ENCODE measurements at regions not wholly inside any gene's neighbourhood (a gene's known extent, or its start where the extent isn't known, plus 50 kb on each side); places are given as distances from the start of the nearest gene placed in this dataset.

GRCh38 chr1:90568436-90568835 is 148.7 kb downstream of the BARHL2 start:
- Histone ChIP-seq H3K4me2 (ENCODE audit: insufficient read depth, low read length) (no peak overlapping the region), H3K4me1 (ENCODE audit: control insufficient read depth, extremely low read depth, insufficient read depth, low read length) (no peaks in the 10 kb centered on the region), H3K9me3 (replicated peaks; ENCODE audit: control insufficient read depth, insufficient read depth, low read length) (no peaks in the 10 kb centered on the region), H3K27me3 (ENCODE audit: control insufficient read depth in 2 of 2, insufficient read depth in 2 of 2, low read length in 2 of 2) (no peaks in the 10 kb centered on the region), H3K9me1 (replicated peaks; ENCODE audit: control insufficient read depth, extremely low read depth, insufficient read depth, low read length) (no peaks in the 10 kb centered on the region), H3K27ac (ENCODE audit: insufficient read depth, low read depth, low read length) (no peak overlapping the region), H3K9ac (replicated peaks; ENCODE audit: extremely low read depth, insufficient read depth, low read length) (no peak overlapping the region), H4K20me1 (replicated peaks; ENCODE audit: control insufficient read depth, extremely low read depth, insufficient read depth, low read length) (no peaks in the 10 kb centered on the region), H2AFZ (ENCODE audit: low read depth, low read length) (no peak overlapping the region), H3K79me2 (ENCODE audit: control insufficient read depth, insufficient read depth, low read length) (no peaks in the 10 kb centered on the region), H3K4me3 (replicated peaks in 1 of 3; ENCODE audit: insufficient read depth in 1 of 3, low read depth in 1 of 3, low read length in 3 of 3) (no peak overlapping the region), H3K36me3 (ENCODE audit: control insufficient read depth in 2 of 2, extremely low read depth in 1 of 2, insufficient read depth in 2 of 2, low read length in 2 of 2) (no peaks in the 10 kb centered on the region)
- POLR2A ChIA-PET, result no interaction called here
- no peak for TF ChIP-seq POLR2AphosphoS5 (IDR thresholded peaks at IDR 0.05; ENCODE audit: insufficient read depth, low read depth, low read length)
- no peak for TF ChIP-seq JUN (IDR thresholded peaks at IDR 0.05; ENCODE audit: borderline replicate concordance, insufficient read depth, insufficient read length, low read depth)
- intact Hi-C loops (cut with micrococcal nuclease) (no loop called here), dilution Hi-C loops (cut with MboI; ENCODE audit: extremely low pct_ligation_motif_present, low sequenced_read_pairs) (no loop called here)
- DNase-seq (ENCODE audit: low read depth, low spot score), result no peak
- no TSS peak for BruUV-seq (replicated peaks)
- no peak for FAIRE-seq
- CTCF ChIA-PET, result interaction anchor here (1.9 to 2.6 kb wide), 3 partner anchors 8 to 11 kb away, joined by 6 to 24 read pairs (median 22); no protein-coding TSS in a partner anchor

- Histone ChIP-seq H3K79me2 (ENCODE audit: control insufficient read depth, insufficient read depth, low read length) (no peaks in the 10 kb centered on the region), H3K27ac (ENCODE audit: insufficient read depth, low read depth, low read length) (no peak overlapping the region), H3K4me2 (ENCODE audit: insufficient read depth, low read length) (no peak overlapping the region), H3K4me3 (replicated peaks in 1 of 3; ENCODE audit: insufficient read depth in 1 of 3, low read depth in 1 of 3, low read length in 3 of 3) (no peak overlapping the region), H3K27me3 (ENCODE audit: control insufficient read depth in 2 of 2, insufficient read depth in 2 of 2, low read length in 2 of 2) (no peaks in the 10 kb centered on the region), H2AFZ (ENCODE audit: low read depth, low read length) (no peak overlapping the region), H3K9me3 (replicated peaks; ENCODE audit: control insufficient read depth, insufficient read depth, low read length) (no peaks in the 10 kb centered on the region), H3K9me1 (replicated peaks; ENCODE audit: control insufficient read depth, extremely low read depth, insufficient read depth, low read length) (no peaks in the 10 kb centered on the region), H3K9ac (replicated peaks; ENCODE audit: extremely low read depth, insufficient read depth, low read length) (no peak overlapping the region), H4K20me1 (replicated peaks; ENCODE audit: control insufficient read depth, extremely low read depth, insufficient read depth, low read length) (no peaks in the 10 kb centered on the region), H3K36me3 (ENCODE audit: control insufficient read depth in 2 of 2, extremely low read depth in 1 of 2, insufficient read depth in 2 of 2, low read length in 2 of 2) (no peaks in the 10 kb centered on the region), H3K4me1 (ENCODE audit: control insufficient read depth, extremely low read depth, insufficient read depth, low read length) (no peaks in the 10 kb centered on the region)
- TF ChIP-seq MAX (IDR thresholded peaks at IDR 0.05; ENCODE audit: insufficient read depth, insufficient read length) (no peak), CTCF (IDR thresholded peaks at IDR 0.05; ENCODE audit: extremely low read depth in 1 of 2, insufficient read depth in 1 of 2, low read depth in 1 of 2, low read length in 2 of 2) (no peak), JUN (IDR thresholded peaks at IDR 0.05; ENCODE audit: borderline replicate concordance, insufficient read depth, insufficient read length, low read depth) (no peak), POLR2A (IDR thresholded peaks at IDR 0.05; ENCODE audit: low read depth, low read length) (no peak), EZH2 (IDR thresholded peaks at IDR 0.05; ENCODE audit: borderline replicate concordance, low read depth, low read length, severe bottlenecking) (no peak), MYC (IDR thresholded peaks at IDR 0.05; ENCODE audit: low read depth, low read length) (no peak), FOS (IDR thresholded peaks at IDR 0.05; ENCODE audit: borderline replicate concordance, insufficient read depth, low read length) (no peak), POLR2AphosphoS5 (IDR thresholded peaks at IDR 0.05; ENCODE audit: insufficient read depth, low read depth, low read length) (no peak)
- ChIA-PET CTCF (interaction anchor here (1.5 kb wide), 1 partner anchor 15 kb away, joined by 7 read pairs; no protein-coding TSS in a partner anchor), POLR2A (no interaction called here)
- BruUV-seq (replicated peaks), result no TSS peak
- DNase-seq (ENCODE audit: low read depth, low spot score), result no peak
- dilution Hi-C loops (cut with MboI; ENCODE audit: extremely low pct_ligation_motif_present, low sequenced_read_pairs), result no loop called here
- intact Hi-C loops (cut with micrococcal nuclease), result no loop called here
- FAIRE-seq, result no peak
These were observed 152.9 kb downstream of the BARHL2 start for GRCh38 chr1:90564164-90564563.

All from endothelial cell of umbilical vein (primary cell).